ENCODE measurements at regions not wholly inside any gene's neighbourhood (a gene's known extent, or its start where the extent isn't known, plus 50 kb on each side); places are given as distances from the start of the nearest gene placed in this dataset.

GRCh38 chr3:148081926-148082325 is 615.8 kb upstream of the AGTR1 start:
- no peaks in the 10 kb centered on the region; the same call in 2 of the 3 replicates for H3K4me1 Mint-ChIP-seq
- Histone ChIP-seq H3K4me3 (no peak overlapping the region), H3K79me2 (replicated peaks; ENCODE audit: insufficient read depth) (no peaks in the 10 kb centered on the region), H3K36me3 (ENCODE audit: insufficient read depth) (no peaks in the 10 kb centered on the region), H3F3A (replicated peaks; ENCODE audit: low read depth) (no peaks in the 10 kb centered on the region), H3K27ac (ENCODE audit: low read depth) (no peak overlapping the region), H3K27me3 (ENCODE audit: insufficient read depth) (no peaks in the 10 kb centered on the region), H4K20me1 (replicated peaks; ENCODE audit: insufficient read depth) (no peaks in the 10 kb centered on the region), H2AFZ (no peak overlapping the region), H3K4me2 (no peak overlapping the region), H3K9me2 (ENCODE audit: insufficient read depth) (no peaks in the 10 kb centered on the region), H3K4me1 (ENCODE audit: insufficient read depth) (no peaks in the 10 kb centered on the region)
- no peak overlapping the region for H3K27ac Mint-ChIP-seq
- no peak for TF ChIP-seq ZNF462 (CRISPR knock-in tag; IDR thresholded peaks at IDR 0.05)
- no peak for TF ChIP-seq CREB1 (CRISPR knock-in tag; IDR thresholded peaks at IDR 0.05; ENCODE audit: low read depth)
- no peak for TF ChIP-seq JUNB (IDR thresholded peaks at IDR 0.05; ENCODE audit: unreplicated experiment)
- TF ChIP-seq EZH2phosphoT487 (IDR thresholded peaks at IDR 0.05; ENCODE audit: unreplicated experiment), result no peak
- TF ChIP-seq, protein P1, sequence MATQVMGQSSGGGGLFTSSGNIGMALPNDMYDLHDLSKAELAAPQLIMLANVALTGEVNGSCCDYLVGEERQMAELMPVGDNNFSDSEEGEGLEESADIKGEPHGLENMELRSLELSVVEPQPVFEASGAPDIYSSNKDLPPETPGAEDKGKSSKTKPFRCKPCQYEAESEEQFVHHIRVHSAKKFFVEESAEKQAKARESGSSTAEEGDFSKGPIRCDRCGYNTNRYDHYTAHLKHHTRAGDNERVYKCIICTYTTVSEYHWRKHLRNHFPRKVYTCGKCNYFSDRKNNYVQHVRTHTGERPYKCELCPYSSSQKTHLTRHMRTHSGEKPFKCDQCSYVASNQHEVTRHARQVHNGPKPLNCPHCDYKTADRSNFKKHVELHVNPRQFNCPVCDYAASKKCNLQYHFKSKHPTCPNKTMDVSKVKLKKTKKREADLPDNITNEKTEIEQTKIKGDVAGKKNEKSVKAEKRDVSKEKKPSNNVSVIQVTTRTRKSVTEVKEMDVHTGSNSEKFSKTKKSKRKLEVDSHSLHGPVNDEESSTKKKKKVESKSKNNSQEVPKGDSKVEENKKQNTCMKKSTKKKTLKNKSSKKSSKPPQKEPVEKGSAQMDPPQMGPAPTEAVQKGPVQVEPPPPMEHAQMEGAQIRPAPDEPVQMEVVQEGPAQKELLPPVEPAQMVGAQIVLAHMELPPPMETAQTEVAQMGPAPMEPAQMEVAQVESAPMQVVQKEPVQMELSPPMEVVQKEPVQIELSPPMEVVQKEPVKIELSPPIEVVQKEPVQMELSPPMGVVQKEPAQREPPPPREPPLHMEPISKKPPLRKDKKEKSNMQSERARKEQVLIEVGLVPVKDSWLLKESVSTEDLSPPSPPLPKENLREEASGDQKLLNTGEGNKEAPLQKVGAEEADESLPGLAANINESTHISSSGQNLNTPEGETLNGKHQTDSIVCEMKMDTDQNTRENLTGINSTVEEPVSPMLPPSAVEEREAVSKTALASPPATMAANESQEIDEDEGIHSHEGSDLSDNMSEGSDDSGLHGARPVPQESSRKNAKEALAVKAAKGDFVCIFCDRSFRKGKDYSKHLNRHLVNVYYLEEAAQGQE (IDR thresholded peaks at IDR 0.05; ENCODE audit: unreplicated experiment), result no peak
- no peak for TF ChIP-seq STAT1 (IDR thresholded peaks at IDR 0.05; ENCODE audit: unreplicated experiment)
- TF ChIP-seq, protein P2, sequence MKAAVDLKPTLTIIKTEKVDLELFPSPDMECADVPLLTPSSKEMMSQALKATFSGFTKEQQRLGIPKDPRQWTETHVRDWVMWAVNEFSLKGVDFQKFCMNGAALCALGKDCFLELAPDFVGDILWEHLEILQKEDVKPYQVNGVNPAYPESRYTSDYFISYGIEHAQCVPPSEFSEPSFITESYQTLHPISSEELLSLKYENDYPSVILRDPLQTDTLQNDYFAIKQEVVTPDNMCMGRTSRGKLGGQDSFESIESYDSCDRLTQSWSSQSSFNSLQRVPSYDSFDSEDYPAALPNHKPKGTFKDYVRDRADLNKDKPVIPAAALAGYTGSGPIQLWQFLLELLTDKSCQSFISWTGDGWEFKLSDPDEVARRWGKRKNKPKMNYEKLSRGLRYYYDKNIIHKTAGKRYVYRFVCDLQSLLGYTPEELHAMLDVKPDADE (IDR thresholded peaks at IDR 0.05), result no peak
- no peaks in the 10 kb centered on the region for H3K36me3 Mint-ChIP-seq (ENCODE audit: low read depth)
- no peak overlapping the region for H3K4me3 Mint-ChIP-seq
- H3K27me3 Mint-ChIP-seq (ENCODE audit: insufficient read depth, low read depth, poor library complexity), result no peaks in the 10 kb centered on the region
- DNase-seq (ENCODE audit: low spot score) (no peak), ATAC-seq (no peak)
- no peaks in the 10 kb centered on the region for H3K9me3 Mint-ChIP-seq

All from GM23338 (cell line).